OCI-LY7 (cell line): ENCODE measurements at regions not wholly inside any gene's neighbourhood (a gene's known extent, or its start where the extent isn't known, plus 50 kb on each side); places are given as distances from the start of the nearest gene placed in this dataset.

Source experiments
- CTCF ChIP-seq: fragments of 200-600 bp; sonication (generic); conservative IDR thresholded peaks from 2 replicates; pipeline ENCODE4 v1.5.1; 2014; ENCODE audit warnings: mild to moderate bottlenecking, antibody characterized with exemption, low read length, moderate library complexity, mixed read lengths
- EZH2phosphoT487 ChIP-seq: fragments of 200-600 bp; sonication (generic); IDR thresholded peaks from 2 replicates; pipeline ENCODE4 v1.6.1; 2018; ENCODE audit warnings: low read depth, borderline replicate concordance, mild to moderate bottlenecking, mixed run types, antibody characterized with exemption, low read length, moderate library complexity, mixed read lengths

GRCh38 chr2:121944072-121944831 lies 188.8 kb downstream of the TSN start:
- TF ChIP-seq CTCF (no peak), EZH2phosphoT487 (no peak)
